ENCODE measurements at regions not wholly inside any gene's neighbourhood (a gene's known extent, or its start where the extent isn't known, plus 50 kb on each side); places are given as distances from the start of the nearest gene placed in this dataset.

DNA sequence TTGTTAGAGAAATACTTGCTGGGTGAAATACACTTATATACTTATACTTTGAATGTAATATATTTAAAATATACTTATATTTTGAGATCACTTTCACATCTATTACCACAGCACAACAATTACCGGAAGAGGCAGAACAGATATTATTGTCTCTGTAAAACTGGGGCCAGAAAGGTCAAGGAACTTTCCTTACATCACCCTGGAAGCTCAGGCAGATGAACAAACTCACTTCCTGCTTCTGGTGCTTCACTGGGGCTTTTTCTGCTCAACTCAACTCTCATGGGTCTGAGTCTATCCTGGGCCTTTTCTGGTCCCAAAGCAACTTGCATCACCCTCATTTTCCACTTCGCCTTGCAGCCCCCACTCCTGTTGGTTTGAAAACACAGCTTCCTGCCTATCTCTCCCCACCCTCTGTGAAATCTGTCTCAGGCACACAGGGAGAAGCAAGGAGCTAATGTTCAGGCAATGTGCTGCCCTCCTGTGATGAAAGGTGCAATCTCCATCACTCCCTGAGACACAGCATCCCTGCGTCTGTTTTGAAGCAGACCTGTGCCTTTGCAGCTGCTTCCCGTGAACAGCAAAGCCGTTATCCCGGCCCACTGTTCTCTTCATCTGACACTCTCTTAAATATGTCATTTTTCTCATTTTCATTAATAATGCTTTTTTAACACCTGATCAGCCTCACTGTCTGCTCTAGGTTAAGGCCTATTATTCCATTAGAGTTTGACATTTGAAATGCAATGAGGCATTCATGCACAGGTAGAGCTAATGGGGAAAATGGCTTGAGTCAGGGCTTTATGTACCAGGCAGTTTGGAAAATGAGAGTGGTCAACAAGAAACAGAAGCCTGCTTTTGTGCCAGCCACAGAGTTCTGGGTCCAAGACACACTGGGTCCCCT is 251.9 kb upstream of the CHAC2 start:
- TF ChIP-seq POLR2A (IDR thresholded peaks at IDR 0.05), result no peak
- TF ChIP-seq, protein P1, sequence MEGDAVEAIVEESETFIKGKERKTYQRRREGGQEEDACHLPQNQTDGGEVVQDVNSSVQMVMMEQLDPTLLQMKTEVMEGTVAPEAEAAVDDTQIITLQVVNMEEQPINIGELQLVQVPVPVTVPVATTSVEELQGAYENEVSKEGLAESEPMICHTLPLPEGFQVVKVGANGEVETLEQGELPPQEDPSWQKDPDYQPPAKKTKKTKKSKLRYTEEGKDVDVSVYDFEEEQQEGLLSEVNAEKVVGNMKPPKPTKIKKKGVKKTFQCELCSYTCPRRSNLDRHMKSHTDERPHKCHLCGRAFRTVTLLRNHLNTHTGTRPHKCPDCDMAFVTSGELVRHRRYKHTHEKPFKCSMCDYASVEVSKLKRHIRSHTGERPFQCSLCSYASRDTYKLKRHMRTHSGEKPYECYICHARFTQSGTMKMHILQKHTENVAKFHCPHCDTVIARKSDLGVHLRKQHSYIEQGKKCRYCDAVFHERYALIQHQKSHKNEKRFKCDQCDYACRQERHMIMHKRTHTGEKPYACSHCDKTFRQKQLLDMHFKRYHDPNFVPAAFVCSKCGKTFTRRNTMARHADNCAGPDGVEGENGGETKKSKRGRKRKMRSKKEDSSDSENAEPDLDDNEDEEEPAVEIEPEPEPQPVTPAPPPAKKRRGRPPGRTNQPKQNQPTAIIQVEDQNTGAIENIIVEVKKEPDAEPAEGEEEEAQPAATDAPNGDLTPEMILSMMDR (IDR thresholded peaks at IDR 0.05), result no peak
- no peaks in the 10 kb centered on the region for H3K36me3 ChIP-seq
- DNase-seq, result no peak
- H3K27me3 ChIP-seq, result no peaks in the 10 kb centered on the region
- intact Hi-C loops (cut with DNase I; ENCODE audit: low total_unique reads), result no loop called here
- H3K9me3 ChIP-seq, result no peaks in the 10 kb centered on the region
- H3K27ac ChIP-seq, result no peak overlapping the region
- H3K4me1 ChIP-seq, result no peaks in the 10 kb centered on the region
- H3K4me3 ChIP-seq, result no peak overlapping the region

DNA sequence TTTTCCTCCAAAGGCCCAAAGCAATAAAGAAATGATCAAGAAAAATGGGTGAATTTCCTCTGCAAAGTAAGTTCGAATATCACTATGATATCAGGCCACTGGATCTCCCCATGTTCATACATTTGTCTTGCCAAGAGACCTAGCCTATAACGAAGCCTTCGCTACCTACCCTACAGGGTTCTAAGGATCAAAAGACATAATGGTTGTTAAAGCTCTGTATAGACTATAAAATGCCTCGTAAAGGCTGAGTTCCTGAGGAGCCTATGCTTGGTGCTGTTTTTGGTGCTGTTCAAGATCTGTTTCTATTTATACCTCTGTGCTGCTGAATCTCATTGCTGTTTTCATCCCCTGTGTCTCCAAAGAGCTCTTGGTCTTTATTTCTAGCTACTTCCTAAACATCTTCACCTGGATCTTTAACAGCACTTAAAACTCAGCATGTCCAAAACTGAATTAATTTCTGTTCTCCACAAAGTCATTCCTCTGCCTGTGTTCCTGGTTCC is 254.4 kb upstream of the CHAC2 start:
- intact Hi-C loops (cut with DNase I; ENCODE audit: low total_unique reads), result no loop called here
- no peaks in the 10 kb centered on the region for H3K27me3 ChIP-seq
- no peak overlapping the region for H3K4me3 ChIP-seq
- H3K9me3 ChIP-seq, result no peaks in the 10 kb centered on the region
- H3K36me3 ChIP-seq, result no peaks in the 10 kb centered on the region
- TF ChIP-seq POLR2A (IDR thresholded peaks at IDR 0.05), result no peak
- TF ChIP-seq, protein P1 (IDR thresholded peaks at IDR 0.05), result no peak
- H3K27ac ChIP-seq, result no peak overlapping the region
- no peaks in the 10 kb centered on the region for H3K4me1 ChIP-seq
- no peak for DNase-seq

DNA sequence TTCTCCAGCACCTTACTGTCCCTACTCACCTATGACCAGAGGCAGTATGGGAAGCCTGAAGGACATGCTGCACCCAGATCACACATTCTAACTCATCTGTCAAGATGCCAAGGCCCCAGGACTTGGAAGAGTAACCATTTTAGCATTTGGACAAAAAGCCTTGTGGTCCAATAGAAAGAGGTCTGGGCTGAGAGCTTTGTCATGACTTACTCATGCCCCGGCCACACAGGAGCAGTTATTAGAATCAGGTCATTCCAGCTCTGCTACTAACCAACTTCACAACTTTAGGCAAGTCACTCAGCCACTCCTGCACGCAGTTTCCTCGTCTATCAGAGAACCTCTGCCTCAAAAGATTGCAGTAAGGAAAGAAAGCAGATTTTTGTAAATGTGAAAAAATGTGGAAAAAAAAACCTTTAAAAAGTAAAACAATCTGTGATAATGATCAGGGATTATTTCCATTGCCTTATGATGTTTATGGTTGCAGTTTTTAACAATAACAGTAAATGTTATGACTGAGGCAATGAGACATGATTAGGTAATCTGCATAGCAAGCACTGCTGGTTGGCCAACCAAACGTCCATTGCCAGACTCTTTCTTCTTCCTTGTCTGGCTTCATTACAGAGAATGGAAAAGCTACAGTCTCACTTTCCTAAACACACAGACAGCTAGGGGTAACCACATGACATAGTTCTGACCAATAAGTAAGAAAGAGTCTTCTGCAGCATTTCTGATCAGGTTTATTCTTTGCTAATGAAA is 255.4 kb upstream of the CHAC2 start:
- Histone ChIP-seq H3K4me1 (no peaks in the 10 kb centered on the region), H3K27me3 (no peaks in the 10 kb centered on the region), H3K4me3 (no peak overlapping the region), H3K27ac (no peak overlapping the region), H3K9me3 (no peaks in the 10 kb centered on the region), H3K36me3 (no peaks in the 10 kb centered on the region)
- TF ChIP-seq, protein P1 (IDR thresholded peaks at IDR 0.05), result no peak
- no peak for TF ChIP-seq POLR2A (IDR thresholded peaks at IDR 0.05)
- no peak for DNase-seq
- intact Hi-C loops (cut with DNase I; ENCODE audit: low total_unique reads), result no loop called here

DNA sequence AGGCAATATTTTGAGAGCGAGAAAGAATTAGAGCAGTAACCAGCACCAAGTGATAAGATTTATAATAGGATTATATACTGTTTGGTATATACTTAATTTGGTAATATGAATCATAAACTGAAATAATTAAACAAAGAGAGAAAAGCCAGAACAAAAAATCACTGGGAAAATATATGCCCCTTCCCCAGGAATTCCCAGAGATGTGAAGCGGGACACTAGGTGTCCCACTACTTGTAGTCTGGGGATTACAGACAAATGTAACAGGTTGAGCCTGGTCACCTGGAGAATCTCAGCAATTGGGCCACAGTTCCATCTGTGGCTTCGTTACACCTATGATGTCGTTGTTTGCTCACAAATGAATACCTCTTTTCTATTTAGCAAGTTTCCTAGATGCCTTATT is 256.1 kb upstream of the CHAC2 start:
- H3K4me1 ChIP-seq, result no peaks in the 10 kb centered on the region
- H3K36me3 ChIP-seq, result no peaks in the 10 kb centered on the region
- intact Hi-C loops (cut with DNase I; ENCODE audit: low total_unique reads), result no loop called here
- H3K27me3 ChIP-seq, result no peaks in the 10 kb centered on the region
- H3K27ac ChIP-seq, result no peak overlapping the region
- TF ChIP-seq, protein P1 (IDR thresholded peaks at IDR 0.05), result no peak
- TF ChIP-seq POLR2A (IDR thresholded peaks at IDR 0.05), result no peak
- H3K4me3 ChIP-seq, result no peak overlapping the region
- H3K9me3 ChIP-seq, result no peaks in the 10 kb centered on the region
- no peak for DNase-seq

DNA sequence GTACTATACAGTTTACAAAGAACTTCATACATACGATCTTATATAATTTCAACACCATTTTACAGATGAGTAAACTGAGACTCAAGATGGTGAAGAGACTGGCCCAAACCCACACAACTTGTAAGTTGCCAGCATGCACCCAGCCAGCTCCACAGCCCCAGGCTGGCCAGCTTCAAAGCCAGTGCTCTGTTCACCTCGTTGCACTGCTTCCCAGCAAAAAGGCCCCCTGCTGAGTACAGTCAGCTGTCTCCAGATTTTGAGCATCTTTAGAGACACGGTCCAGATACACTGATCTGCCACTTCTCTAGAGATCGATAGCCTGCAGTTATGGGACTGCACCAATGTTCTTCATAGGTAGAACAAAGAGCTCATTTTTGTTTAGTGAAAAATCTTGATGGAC is 257.2 kb upstream of the CHAC2 start:
- Histone ChIP-seq H3K4me1 (no peaks in the 10 kb centered on the region), H3K36me3 (no peaks in the 10 kb centered on the region), H3K4me3 (no peak overlapping the region), H3K27me3 (no peaks in the 10 kb centered on the region), H3K27ac (no peak overlapping the region), H3K9me3 (no peaks in the 10 kb centered on the region)
- no peak for DNase-seq
- intact Hi-C loops (cut with DNase I; ENCODE audit: low total_unique reads), result no loop called here
- TF ChIP-seq, protein P1 (IDR thresholded peaks at IDR 0.05), result no peak
- no peak for TF ChIP-seq POLR2A (IDR thresholded peaks at IDR 0.05)
